ENCODE measurements at regions not wholly inside any gene's neighbourhood (a gene's known extent, or its start where the extent isn't known, plus 50 kb on each side); places are given as distances from the start of the nearest gene placed in this dataset.

GRCh38 chr12:75805905-75806304 lies 225.7 kb downstream of the PHLDA1 start:
- CTCF ChIA-PET: interaction anchor here (0.6 to 1.0 kb wide), 2 partner anchors 11 to 25 kb away, joined by 3 to 4 read pairs; no protein-coding TSS in a partner anchor
- Histone ChIP-seq H3K4me1 (ENCODE audit: control insufficient read depth, insufficient read depth, low read length) (no peaks in the 10 kb centered on the region), H3K9me3 (ENCODE audit: control insufficient read depth, insufficient read depth, low read depth, low read length) (no peaks in the 10 kb centered on the region; the same call in 1 of the 2 replicates), H3K27ac (ENCODE audit: extremely low read depth, low read depth, low read length) (no peak overlapping the region), H3K36me3 (ENCODE audit: control insufficient read depth in 2 of 2, insufficient read depth in 1 of 2, low read length in 2 of 2) (no peaks in the 10 kb centered on the region), H3K4me3 (ENCODE audit: low read depth, low read length) (no peak overlapping the region)
- TF ChIP-seq GLIS1 (tag by site-specific recombination; IDR thresholded peaks at IDR 0.05): no peak
- POLR2A ChIA-PET: interaction anchor here (0.5 kb wide), 1 partner anchor 144 kb away, joined by 4 read pairs; no protein-coding TSS in a partner anchor

- Histone ChIP-seq H3K27ac (ENCODE audit: extremely low read depth, low read depth, low read length) (no peak overlapping the region), H3K36me3 (ENCODE audit: control insufficient read depth in 2 of 2, insufficient read depth in 1 of 2, low read length in 2 of 2) (no peaks in the 10 kb centered on the region), H3K4me1 (ENCODE audit: control insufficient read depth, insufficient read depth, low read length) (no peaks in the 10 kb centered on the region), H3K4me3 (ENCODE audit: low read depth, low read length) (no peak overlapping the region), H3K9me3 (ENCODE audit: control insufficient read depth, insufficient read depth, low read depth, low read length) (no peaks in the 10 kb centered on the region; the same call in 1 of the 2 replicates)
- ChIA-PET CTCF (interaction anchor here (0.6 to 1.0 kb wide), 3 partner anchors 11 to 249 kb away, joined by 3 to 4 read pairs (median 3); no protein-coding TSS in a partner anchor), POLR2A (interaction anchor here (0.5 kb wide), 1 partner anchor 145 kb away, joined by 4 read pairs; no protein-coding TSS in a partner anchor)
- TF ChIP-seq ELK4 (IDR thresholded peaks at IDR 0.05; ENCODE audit: borderline replicate concordance, low read depth, low read length) (no peak), GLI4 (tag by site-specific recombination; IDR thresholded peaks at IDR 0.05) (no peak), MEIS1 (CRISPR knock-in tag; IDR thresholded peaks at IDR 0.05; ENCODE audit: borderline replicate concordance) (no peak), GLI2 (tag by site-specific recombination; IDR thresholded peaks at IDR 0.05; ENCODE audit: borderline replicate concordance, low read depth) (no peak), ZNF121 (tag by site-specific recombination; IDR thresholded peaks at IDR 0.05) (no peak), KLF10 (tag by site-specific recombination; IDR thresholded peaks at IDR 0.05) (no peak), ZNF18 (tag by site-specific recombination; IDR thresholded peaks at IDR 0.05) (no peak), ZNF776 (tag by site-specific recombination; IDR thresholded peaks at IDR 0.05; ENCODE audit: borderline replicate concordance) (no peak), HOXC10 (CRISPR knock-in tag; IDR thresholded peaks at IDR 0.05) (no peak), ZNF664 (tag by site-specific recombination; IDR thresholded peaks at IDR 0.05) (no peak), ZNF112 (tag by site-specific recombination; IDR thresholded peaks at IDR 0.05) (no peak), ZNF626 (tag by site-specific recombination; IDR thresholded peaks at IDR 0.05) (no peak), ZNF624 (tag by site-specific recombination; IDR thresholded peaks at IDR 0.05) (no peak), ZNF501 (tag by site-specific recombination; IDR thresholded peaks at IDR 0.05) (no peak), ZNF660 (tag by site-specific recombination; IDR thresholded peaks at IDR 0.05) (no peak), ZNF561 (tag by site-specific recombination; IDR thresholded peaks at IDR 0.05; ENCODE audit: borderline replicate concordance) (no peak)
Observed at GRCh38 chr12:75805320-75805719, 226.3 kb downstream of the PHLDA1 start.

- ChIA-PET POLR2A (no interaction called here), CTCF (no interaction called here)
- no peaks in the 10 kb centered on the region for H3K4me1 ChIP-seq (ENCODE audit: control insufficient read depth, insufficient read depth, low read length)
- no peaks in the 10 kb centered on the region for H3K9me3 ChIP-seq (ENCODE audit: control insufficient read depth, insufficient read depth, low read depth, low read length)
- H3K36me3 ChIP-seq (ENCODE audit: control insufficient read depth in 2 of 2, insufficient read depth in 1 of 2, low read length in 2 of 2): no peaks in the 10 kb centered on the region
- H3K27ac ChIP-seq (ENCODE audit: extremely low read depth, low read depth, low read length): no peak overlapping the region
- H3K4me3 ChIP-seq (ENCODE audit: low read depth, low read length): no peak overlapping the region
- TF ChIP-seq GLI4 (tag by site-specific recombination; IDR thresholded peaks at IDR 0.05) (no peak), GLI2 (tag by site-specific recombination; IDR thresholded peaks at IDR 0.05; ENCODE audit: borderline replicate concordance, low read depth) (no peak), ZNF707 (tag by site-specific recombination; IDR thresholded peaks at IDR 0.05) (no peak), HOXD13 (CRISPR knock-in tag; IDR thresholded peaks at IDR 0.05; ENCODE audit: borderline replicate concordance) (no peak), ZNF596 (tag by site-specific recombination; IDR thresholded peaks at IDR 0.05) (no peak), ZBTB6 (tag by site-specific recombination; IDR thresholded peaks at IDR 0.05) (no peak), YY1 (tag by site-specific recombination; IDR thresholded peaks at IDR 0.05) (no peak), ZNF302 (tag by site-specific recombination; IDR thresholded peaks at IDR 0.05; ENCODE audit: low read depth) (no peak), ZNF394 (tag by site-specific recombination; IDR thresholded peaks at IDR 0.05; ENCODE audit: borderline replicate concordance) (no peak), ZNF843 (tag by site-specific recombination; IDR thresholded peaks at IDR 0.05) (no peak)
Observed at GRCh38 chr12:75798136-75798926, 233.2 kb downstream of the PHLDA1 start.
